GM21423 (cell line): ENCODE measurements at regions not wholly inside any gene's neighbourhood (a gene's known extent, or its start where the extent isn't known, plus 50 kb on each side); places are given as distances from the start of the nearest gene placed in this dataset.
A peak's percentile ranks its signal among the peaks of the same experiment; 100 is the strongest.

Experiments used
- ATAC-seq: cut with Tn5 transposase; IDR thresholded peaks from one replicate; pipeline ENCODE4 v1.9.1; 2021; ENCODE audit warnings: mild to moderate bottlenecking, moderate library complexity; ENCODE audit not compliant: unreplicated experiment

DNA sequence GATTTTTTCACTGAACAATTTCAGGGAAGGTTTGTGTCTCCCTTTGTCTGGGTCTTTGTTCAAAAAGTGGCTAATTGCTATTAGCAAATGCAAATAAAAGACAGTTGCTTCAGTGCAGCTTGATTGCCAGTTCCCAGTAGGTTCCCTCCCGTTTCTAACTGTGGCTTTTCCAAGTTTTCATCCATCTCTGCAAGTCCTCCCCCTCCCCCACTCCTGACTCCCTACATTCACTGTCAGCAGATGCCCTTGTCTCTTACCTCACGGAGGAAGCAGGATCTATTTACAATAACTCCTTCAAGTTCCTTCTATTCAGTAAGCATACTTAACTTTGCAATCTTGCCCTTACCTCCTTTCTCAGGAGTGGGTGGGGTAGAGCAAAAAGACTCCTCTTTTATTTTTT lies 55.4 kb upstream of the SCEL start:
- no peak for ATAC-seq

DNA sequence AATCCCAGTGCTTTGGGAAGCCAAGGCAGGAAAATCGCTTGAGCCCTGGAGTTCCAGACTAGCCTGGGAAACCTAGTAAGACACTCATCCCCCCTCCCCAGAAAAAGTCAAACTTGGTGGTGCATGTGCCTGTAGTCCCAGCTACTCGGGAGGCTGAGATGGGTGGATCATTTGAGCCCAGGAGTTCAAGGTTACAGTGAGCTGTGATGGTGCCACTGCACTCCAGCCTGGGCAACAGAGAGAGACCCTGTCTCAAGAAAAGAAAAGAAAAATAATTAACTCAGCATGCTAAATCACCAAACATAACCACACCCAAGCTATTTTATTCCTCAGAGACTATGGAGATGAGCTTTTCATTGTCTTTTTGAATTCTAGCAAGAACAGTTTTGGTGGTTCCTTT lies 56.2 kb upstream of the SCEL start:
- no peak for ATAC-seq

DNA sequence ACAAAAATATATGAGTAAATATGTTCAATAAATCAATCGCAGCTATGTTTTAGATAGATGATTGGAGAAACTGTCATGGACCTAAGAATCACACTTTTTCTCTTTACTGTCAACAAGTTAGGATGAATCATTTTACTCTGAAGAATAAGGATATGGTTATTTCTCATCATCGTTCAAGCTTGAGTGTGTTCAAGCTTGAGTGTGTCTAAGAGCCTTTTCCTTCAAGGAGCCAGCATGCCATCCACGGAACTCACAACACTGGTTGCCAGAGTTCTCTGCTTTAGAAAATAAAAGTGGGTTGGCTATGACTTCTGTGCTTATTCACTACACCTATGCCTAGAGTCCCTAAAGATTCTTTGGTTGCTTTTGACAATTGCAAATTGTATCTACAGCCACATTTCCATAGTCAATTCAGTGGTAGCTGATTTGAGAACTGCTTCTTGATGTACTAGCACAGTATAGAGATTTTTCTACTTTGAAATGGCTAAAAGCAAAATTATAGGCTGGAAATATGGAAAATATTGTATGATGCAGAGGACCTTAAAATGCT lies 58.1 kb upstream of the SCEL start:
- ATAC-seq = no peak

DNA sequence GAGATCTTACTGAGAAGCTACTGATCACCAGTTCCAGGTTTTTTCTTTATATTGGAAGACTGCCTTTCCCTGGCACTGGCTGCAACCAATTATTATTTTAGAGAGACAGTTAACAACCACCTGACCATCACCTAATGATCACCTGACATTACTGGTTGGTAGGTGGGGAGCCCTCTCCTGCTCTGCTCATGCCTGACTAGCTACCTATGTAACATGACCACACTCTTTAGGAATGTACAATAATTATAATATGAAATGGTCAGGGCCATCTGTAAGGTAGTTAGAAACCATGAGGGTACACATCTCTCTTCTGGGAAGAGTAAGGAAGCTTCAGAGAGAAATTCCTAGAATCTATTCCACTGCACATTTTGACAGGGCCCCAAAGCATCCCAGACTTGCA lies 59.0 kb upstream of the SCEL start:
- ATAC-seq = no peak

DNA sequence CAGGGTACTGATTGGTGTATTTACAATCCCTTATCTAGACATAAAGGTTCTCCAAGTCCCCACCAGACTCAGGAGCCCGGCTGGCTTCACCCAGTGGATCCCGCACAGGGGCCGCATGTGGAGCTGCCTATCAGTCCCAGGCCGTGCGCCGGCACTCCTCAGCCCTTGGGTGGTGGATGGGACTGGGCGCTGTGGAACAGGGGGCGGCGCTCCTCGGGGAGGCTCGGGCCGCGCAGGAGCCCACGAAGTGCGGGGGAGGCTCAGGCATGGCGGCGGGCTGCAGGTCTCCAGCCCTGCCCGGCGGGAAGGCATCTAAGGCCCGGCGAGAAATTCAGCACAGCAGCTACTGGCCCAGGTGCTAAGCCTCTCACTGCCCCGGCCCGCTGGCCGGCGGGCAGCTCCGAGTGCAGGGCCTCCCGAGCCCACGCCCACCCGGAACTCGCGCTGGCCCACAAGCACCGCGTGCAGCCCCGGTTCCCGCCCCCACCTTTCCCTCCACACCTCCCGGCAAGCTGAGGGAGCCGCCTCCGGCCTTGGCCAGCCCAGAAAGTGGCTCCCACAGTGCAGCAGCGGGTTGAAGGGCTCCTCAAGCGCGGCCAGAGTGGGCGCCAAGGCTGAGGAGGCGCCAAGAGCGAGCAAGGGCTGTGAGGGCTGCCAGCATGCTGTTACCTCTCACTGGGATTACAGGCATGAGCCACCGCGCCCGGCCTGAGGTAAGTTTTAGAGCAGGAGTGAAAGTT lies 60.0 kb upstream of the SCEL start:
- no peak for ATAC-seq

DNA sequence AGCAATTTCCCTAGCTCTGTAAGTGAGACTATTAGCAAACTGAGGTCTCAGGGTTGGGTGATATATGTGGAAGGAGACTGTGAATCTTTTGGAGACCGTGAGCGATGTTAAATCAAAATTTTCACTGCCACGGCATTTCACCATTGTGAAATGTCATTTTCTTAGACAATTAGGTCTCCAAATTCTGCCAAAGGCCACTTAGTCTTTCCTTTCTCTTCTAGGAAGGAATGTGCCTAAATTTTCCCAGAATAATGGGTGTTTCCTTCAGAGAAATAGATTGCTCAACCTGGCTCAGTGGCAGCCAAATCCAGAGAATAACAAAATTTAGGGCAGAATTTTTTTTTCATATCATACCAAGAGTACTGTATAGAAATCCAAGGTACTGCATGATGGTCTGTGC lies 64.5 kb upstream of the SCEL start:
- ATAC-seq = no peak

DNA sequence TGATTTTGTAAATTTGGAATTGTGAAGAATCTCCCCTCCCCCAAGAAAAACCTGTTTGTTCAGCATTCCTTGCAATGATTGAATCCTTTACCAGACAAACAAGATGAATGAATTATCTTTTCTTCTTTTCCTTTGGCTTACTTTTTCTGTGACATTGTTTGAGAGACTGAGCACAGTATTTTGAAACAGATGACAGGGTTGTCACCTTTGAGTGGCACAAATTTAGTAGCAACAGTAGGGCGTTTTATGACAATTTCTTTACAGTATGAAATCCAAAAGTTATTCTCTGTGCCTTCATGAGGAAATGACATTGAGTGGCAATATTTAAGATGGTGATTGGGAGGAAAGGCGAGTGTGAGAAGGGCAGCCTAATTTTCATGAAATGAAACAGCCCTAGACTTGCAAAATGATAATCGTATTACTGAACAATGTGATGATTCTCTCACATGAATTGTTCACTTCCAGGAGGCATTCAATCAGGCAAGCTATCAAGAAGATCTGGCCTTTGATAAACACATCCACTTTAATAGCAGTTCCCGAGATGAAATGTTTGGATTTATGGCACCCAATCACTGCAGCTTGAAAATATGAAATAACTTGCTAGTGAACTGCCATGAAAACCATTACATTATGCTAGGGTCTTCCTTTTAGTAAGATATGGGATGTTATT lies 68.6 kb upstream of the SCEL start:
- ATAC-seq = no peak

DNA sequence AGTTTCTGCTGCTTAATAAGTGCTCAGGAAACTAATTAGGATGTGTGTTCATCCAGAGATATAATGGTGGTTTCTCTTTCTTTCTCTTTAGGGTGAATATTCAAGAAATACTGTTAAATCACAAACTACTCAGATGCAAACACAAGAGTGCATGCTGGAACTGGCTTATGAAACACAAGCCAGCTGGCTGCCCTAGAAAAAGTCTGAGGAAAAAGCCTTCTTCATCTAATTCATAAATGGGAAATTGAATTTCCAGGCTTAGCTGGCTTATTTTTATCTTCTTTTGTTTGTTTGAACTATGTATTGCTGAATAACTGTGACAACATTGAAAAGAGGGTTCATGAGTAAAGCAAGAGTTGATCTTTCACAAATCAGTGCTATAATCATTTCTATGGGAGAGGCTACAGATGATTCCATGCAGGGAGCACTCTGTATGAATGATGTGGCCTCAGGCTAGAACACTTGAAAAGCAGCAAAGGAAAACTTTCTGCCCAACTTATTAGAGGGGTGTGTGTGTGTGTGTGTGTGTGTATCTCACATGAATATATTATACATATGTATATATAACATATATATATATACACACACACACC lies 69.8 kb upstream of the SCEL start:
- no peak for ATAC-seq

DNA sequence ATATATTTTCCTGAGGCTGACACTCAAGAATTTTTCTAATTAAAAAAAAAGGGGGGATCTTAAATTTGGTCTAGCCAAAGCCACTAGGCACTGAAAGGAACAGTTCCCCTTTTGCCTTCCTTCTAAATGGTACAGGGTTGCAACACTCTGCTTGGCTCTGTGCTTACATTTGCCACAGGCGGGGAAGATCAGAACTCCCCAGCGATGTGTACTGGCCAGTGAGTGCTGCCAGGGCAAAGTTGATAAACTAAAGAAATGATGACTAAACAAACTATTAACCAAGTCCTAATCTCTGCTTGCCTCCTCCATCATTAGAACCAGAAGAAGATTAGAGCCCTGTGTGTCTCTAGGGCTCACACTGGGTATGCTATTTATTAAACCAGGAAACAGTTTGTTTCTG lies 75.3 kb upstream of the SCEL start:
- peak; percentile 95 for ATAC-seq

DNA sequence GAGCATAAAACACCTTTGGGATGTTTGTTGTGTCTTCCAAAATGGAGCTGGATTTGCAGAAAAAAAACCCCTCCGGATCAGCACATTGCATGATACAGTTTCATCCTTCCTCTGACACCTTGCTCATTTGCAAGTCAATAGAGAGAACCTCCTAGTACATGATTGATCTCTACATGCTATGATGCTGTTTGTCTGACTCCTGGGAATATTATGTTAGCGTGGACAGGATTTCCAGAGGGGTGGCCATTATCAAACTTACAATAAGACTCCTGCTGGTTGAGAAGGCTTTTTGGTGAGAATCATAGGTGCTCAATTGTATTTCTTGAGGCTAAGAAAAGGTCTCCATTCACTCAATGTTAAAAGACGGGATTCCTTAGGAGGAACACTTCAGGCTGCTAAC lies 75.9 kb upstream of the SCEL start:
- ATAC-seq = no peak

DNA sequence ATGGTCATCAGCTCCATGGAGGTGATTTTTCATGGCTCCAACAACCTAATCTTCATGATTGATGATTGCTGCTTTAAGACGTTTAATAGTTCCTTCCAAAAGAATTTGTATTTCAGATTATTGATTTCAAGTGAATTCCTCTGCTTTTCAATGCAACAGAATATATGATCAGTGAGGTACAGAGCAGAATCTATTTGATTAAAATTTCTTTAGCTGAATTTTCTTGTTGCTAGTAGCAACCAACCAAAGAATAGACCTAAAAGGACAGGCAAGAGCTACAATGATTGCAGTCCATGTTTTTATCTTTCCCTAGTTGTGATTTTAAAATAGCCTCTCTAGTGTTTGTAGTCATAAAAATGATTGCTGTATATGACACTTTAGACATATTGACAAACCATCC lies 76.8 kb upstream of the SCEL start:
- ATAC-seq = no peak

DNA sequence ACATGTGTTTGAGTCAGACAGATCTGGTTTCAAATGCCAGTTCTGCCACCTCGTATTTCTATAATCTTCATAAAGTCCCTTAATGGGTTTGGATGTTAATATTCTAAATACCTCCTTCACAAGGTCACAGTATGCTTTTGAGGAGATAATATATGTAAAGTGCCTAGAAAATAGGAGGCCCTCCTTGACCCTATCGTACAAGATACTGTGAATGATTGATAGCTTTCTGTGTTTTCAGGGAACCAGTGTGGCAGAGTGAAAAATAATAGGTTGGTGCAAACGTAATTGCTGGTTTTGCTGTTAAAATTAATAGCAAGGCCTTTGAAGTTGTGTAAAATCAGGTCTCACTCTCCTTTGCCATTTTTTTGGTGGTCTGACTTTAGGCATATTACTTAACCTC lies 77.5 kb upstream of the SCEL start:
- no peak for ATAC-seq

DNA sequence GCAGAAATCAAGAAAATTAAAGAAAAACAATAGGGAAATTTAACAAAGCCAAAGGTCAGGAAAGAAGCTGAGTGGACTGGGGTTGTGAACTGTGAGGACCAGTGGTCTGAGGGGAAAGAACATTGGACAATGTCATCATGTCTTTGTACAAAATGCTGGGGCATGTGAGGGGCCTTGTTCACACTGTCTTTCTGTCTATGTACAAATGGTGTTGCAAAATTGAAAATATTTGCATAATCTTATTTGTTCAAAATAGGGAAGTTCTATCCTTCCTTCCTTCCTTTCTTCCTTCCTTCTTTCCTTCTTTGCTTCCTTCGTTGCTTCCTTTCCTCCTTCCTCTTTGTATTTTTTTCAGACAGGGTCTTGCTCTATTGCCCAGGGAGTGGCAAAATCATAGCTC lies 79.2 kb upstream of the SCEL start:
- ATAC-seq = no peak

DNA sequence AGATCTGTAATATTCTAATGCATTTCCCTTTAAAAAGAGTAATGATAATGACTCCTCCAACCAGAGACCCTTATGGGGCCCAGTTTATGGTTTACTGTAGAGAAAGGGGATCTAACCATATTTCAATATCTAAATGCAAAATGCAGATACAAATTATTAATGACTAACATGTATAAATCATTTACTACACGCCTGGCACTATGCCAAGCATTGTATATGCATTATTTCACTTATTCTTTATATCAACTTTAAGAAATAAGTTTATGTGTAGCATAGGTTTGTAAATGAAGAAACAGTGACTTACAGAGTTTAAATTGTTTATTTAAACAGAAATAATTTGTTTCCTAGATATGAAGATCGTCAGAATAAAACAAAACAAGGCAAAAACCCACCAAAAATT lies 86.2 kb upstream of the SCEL start:
- no peak for ATAC-seq

DNA sequence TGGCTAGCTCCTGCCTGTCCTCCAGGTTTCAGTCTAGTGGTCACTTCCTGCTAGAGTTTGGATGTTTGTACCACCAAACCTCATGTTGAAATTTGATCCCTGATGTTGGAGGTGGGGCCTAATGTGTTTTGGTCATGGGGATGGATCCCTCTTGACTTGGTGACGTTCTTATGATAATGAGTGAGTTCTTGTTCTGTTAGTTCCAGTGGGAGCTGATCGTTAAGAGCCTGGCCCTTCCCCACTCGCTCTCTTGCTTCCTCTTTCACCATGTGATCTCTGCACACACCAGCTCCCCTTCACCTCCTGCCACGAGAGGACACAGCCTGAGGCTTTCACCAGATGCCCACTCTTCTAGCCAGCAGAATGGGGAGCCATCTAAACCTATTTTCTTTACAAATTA lies 86.8 kb upstream of the SCEL start:
- no peak for ATAC-seq

DNA sequence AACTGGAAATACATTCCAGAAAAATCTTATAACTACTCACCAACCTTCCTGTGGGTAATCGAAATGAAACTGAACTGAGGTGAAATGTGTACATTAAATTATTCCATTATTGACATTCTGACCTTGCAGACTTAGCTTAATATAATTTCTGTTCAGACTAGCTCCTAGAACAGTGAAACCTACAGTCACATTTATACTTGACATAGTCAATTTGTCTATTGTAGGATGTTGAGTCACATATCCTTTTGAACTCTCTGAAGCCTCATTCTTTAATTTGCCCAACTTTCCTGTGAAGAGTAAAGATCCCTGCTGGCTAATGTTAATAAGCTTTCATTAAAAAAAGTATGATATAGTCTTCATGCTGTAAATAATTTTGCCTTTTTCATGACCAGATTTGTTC lies 92.0 kb upstream of the SCEL start:
- no peak for ATAC-seq

DNA sequence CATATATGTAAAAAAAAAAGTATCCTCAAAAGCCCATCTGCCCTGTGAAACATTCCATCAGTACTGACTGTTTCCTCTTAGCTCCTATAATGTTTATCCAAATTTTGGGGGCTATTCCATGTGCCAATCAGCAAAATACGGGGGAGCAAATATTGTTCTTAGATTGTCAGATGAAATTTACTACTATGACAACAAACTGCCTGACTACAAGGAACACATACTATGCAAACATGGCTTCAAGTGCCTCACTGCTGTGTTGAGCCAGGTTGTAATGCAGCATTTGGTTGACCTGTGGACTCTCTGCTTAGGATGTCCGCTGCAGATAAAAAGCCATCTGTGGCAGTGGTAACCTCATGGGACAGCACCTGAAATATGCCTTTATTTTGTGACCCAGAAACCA lies 98.2 kb upstream of the SCEL start:
- ATAC-seq = no peak

DNA sequence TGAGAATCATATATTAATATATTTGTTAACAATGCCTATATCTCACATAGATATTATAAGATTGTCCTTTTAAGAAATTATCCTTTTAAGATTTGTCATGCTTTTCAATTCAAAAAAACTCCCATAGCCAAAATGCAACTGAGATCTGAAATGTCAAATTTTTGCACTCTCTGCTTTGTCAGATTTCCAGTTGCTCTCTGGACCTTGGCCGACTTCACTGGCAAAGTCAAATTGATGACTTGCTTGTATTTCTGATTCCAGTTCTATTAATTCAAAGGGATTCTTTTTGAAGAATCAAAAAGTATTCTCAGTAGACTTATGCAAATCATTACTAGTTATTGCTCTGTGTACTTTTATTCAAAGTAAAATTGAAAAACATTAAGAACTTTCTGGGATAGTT lies 101.2 kb upstream of the SCEL start:
- ATAC-seq = no peak

DNA sequence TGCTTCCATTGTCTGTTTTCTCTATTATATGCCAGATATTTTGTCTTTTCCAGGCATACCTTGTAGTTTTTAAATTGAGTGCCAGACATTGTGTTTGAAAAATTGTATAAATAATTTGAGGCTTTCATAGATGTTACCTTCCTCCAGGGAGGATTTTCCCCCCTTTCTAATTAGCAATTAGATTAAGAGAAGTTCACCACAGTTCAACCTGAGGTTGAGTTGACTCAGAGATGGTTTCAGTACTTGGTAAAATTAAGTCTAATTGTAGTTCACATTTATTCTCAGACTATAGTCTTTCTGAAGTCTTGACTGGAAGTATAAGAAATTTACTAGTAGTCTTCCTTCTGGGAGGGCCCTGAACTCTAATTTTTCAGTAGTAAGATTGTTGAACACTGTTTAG lies 104.1 kb upstream of the SCEL start:
- ATAC-seq = no peak

DNA sequence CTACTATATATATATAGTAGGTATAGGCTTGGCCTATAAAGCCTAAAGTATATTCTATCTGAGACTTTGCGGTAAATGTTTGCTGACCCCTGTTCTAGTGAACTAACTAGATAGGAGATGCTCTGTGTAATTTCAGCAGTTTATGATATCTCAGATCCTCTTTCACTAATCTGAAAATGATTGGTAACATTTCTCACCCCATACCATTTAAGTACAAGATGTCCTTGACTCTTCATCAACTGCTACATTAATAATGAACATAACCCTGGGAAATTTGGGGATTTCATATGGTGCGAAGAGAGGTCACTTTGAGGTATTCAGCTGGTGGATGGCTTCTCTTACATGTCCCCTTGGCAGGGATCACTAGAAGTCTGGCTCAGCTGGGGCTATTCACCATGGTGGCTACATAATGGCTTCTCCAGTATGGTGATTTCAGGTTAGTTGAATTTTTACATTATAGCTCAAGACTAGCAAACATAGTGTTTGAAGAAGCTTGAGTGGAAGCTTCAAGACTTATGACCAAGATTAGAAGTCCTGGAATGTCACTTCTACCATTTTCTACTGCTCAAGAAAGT lies 103.6 kb upstream of the MYCBP2 start:
- peak; percentile 36 for ATAC-seq

DNA sequence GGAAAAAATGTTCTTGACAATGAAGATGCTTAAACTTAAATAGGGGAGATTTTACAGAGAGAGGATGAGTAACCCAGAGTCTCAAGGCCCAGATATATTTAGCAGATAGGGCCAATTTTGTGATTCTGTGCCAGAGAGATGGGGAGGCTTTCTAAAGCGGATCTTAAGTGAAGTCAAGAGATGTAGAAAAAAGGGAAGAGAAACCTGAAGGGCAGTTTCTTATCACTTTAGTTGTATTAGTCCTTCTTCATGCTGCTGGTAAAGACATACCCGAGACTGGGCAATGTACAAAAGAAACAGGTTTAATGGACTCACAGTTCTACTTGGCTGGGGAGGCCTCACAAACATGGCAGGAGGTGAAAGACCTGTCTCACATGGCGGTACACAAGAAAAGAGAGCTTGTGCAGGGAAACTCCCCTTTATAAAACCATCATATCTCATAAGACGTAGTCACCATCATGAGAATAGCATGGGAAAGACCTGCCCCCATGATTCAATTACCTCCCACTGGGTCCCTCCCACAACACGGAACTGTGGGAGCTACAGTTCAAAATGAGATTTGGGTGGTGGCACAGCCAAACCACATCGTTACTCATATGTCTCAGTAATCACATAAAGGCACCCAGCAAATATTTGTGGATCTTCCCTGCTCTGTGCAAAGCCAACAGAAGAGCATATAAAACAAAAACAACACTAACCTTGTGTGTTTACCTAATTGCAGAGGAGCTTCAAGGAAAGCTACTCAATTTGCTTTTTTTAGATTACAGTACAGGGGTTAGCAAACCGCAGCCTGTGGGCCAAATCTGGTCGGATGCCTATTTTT lies 102.6 kb upstream of the MYCBP2 start:
- peak; percentile 69 for ATAC-seq
